GM19455 (cell line): ENCODE measurements at regions not wholly inside any gene's neighbourhood (a gene's known extent, or its start where the extent isn't known, plus 50 kb on each side); places are given as distances from the start of the nearest gene placed in this dataset.

ENCODE experiments used
- ATAC-seq: cut with Tn5 transposase; IDR thresholded peaks from one replicate; pipeline ENCODE4 v1.9.1; 2021; ENCODE audit not compliant: unreplicated experiment

- ATAC-seq, result no peak
These were observed 396.5 kb downstream of the ANXA1 start for GRCh38 chr9:73548201-73548600.

- ATAC-seq, result no peak
These were observed 398.3 kb downstream of the ANXA1 start for GRCh38 chr9:73549991-73550390.

GRCh38 chr9:73553295-73553694, 401.6 kb downstream of the ANXA1 start:
- ATAC-seq, result no peak

- no peak for ATAC-seq
These were observed 406.8 kb downstream of the ANXA1 start for GRCh38 chr9:73558471-73558870.

- ATAC-seq, result no peak
These were observed 413.4 kb downstream of the ANXA1 start for GRCh38 chr9:73565026-73565425.

GRCh38 chr9:73565833-73566465, 414.3 kb downstream of the ANXA1 start:
- ATAC-seq, result no peak

- ATAC-seq, result no peak
These were observed 415.0 kb downstream of the ANXA1 start for GRCh38 chr9:73566627-73567026.

- ATAC-seq, result no peak
These were observed 421.6 kb downstream of the ANXA1 start for GRCh38 chr9:73573235-73573634.

- ATAC-seq, result no peak
These were observed 423.7 kb downstream of the ANXA1 start for GRCh38 chr9:73575101-73576060.

- ATAC-seq, result no peak
These were observed 426.2 kb downstream of the ANXA1 start for GRCh38 chr9:73577848-73578247.

- ATAC-seq, result no peak
These were observed 428.2 kb downstream of the ANXA1 start for GRCh38 chr9:73579823-73580222.

GRCh38 chr9:73583576-73583975, 431.9 kb downstream of the ANXA1 start:
- no peak for ATAC-seq

GRCh38 chr9:73595036-73595545, 443.4 kb downstream of the ANXA1 start:
- ATAC-seq, result no peak

GRCh38 chr9:73596321-73596720, 444.7 kb downstream of the ANXA1 start:
- ATAC-seq, result no peak

GRCh38 chr9:73597039-73597438, 445.4 kb downstream of the ANXA1 start:
- no peak for ATAC-seq

GRCh38 chr9:73597771-73598170, 446.1 kb downstream of the ANXA1 start:
- ATAC-seq, result no peak

- ATAC-seq, result no peak
These were observed 457.7 kb downstream of the ANXA1 start for GRCh38 chr9:73609381-73609780.

GRCh38 chr9:73611032-73611431, 459.4 kb downstream of the ANXA1 start:
- no peak for ATAC-seq

- ATAC-seq, result no peak
These were observed 461.5 kb downstream of the ANXA1 start for GRCh38 chr9:73613092-73613701.

- ATAC-seq, result no peak
These were observed 463.9 kb downstream of the ANXA1 start for GRCh38 chr9:73615557-73615956.

- no peak for ATAC-seq
These were observed 465.9 kb downstream of the ANXA1 start for GRCh38 chr9:73617586-73617985.

- peak; percentile 55 for ATAC-seq
These were observed 489.3 kb downstream of the ANXA1 start for GRCh38 chr9:73640971-73641370.
